Esophagus squamous epithelium (tissue), 5 donors: ENCODE measurements at regions not wholly inside any gene's neighbourhood (a gene's known extent, or its start where the extent isn't known, plus 50 kb on each side); places are given as distances from the start of the nearest gene placed in this dataset.

Experiments
- DNase-seq: peaks from one replicate; lab custom pipeline; 2025; lab: John Stamatoyannopoulos, UW
- H3K27ac ChIP-seq, 4 donors: fragments of 200-600 bp; sonication (generic); one replicate each; pipeline ENCODE4 v1.5.1; 2016 to 2019; ENCODE audit warnings: mild to moderate bottlenecking in 1 of 4
- H3K27me3 ChIP-seq, 4 donors: fragments of 200-600 bp; sonication (generic); 1 replicate in 3 of 4; 2 replicates in 1 of 4; pipeline versions ENCODE4 v1.5.1 to v1.6.0; 2017 to 2021; ENCODE audit warnings: antibody characterized with exemption in 1 of 4
- H3K36me3 ChIP-seq, 3 donors: fragments of 200-600 bp; sonication (generic); one replicate each; pipeline ENCODE4 v1.5.1; 2016 to 2019
- H3K4me1 ChIP-seq, 3 donors: fragments of 200-600 bp; sonication (generic); one replicate each; pipeline ENCODE4 v1.5.1; 2017 to 2019
- H3K4me3 ChIP-seq, 4 donors: fragments of 200-600 bp; sonication (generic); 1 replicate in 3 of 4; 2 replicates in 1 of 4; pipeline ENCODE4 v1.5.1; 2016 to 2019; ENCODE audit warnings: mild to moderate bottlenecking in 2 of 4, moderate library complexity in 1 of 4
- H3K9me3 ChIP-seq, 3 donors: fragments of 200-600 bp; sonication (generic); one replicate each; pipeline ENCODE4 v1.5.1; 2016 to 2019
- POLR2A ChIP-seq, 4 donors: fragments of 450-650 bp; IDR thresholded peaks; one replicate each; pipeline ENCODE4 v1.6.1; 2017; ENCODE audit warnings: antibody characterized with exemption in 4 of 4, mild to moderate bottlenecking in 4 of 4, moderate library complexity in 3 of 4
- WGBS, 2 donors: methylation state at CpG; one replicate each; pipeline ENCODE4 v1.1.5; 2018; 5-methylcytosine and 5-hydroxymethylcytosine counted together
- intact Hi-C: fragments of 100-400 bp; cut with DNase I; formaldehyde crosslinking; loops from one replicate; pipeline ENCODE4 v1.15.0; 2022
- TF ChIP-seq, protein P1 (sequence below), 6 experiments: fragments of 450-650 bp in 4 of 6; fragments of 200-600 bp in 2 of 6; sonication (generic) in 2 of 6; IDR thresholded peaks; one replicate each; pipeline ENCODE4 v1.5.1; 2016 to 2019; ENCODE audit warnings: antibody characterized with exemption in 6 of 6, mild to moderate bottlenecking in 4 of 6, moderate library complexity in 4 of 6
- donor health status: DM: yes; HTN: yes; CAD: no.

DNA sequence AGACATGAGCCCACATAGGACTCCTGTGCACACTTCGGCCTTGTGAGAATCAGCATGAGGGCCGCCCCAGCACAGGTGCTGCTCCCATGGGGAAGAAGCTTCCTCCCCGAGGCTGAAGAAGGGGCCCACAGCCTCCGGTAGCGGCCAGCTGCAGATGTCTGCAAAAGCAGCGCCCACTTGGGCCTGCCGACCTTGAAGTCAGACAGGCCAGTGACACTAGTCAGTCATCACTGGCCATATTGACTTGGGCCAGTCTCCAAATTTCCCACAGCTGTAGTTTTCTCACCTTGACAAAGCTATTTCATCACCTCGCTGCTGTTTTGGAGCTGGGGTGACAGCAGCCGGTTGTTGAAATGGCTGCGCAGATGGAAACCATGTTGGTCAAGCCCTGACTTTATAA lies 83.0 kb downstream of the RIPK4 start:
- intact Hi-C loops = no loop called here
- WGBS, 2 donors = 59 to 68% methylated on average over 5 to 6 of the region's 10 CpGs
- Histone ChIP-seq H3K4me3 (no peak overlapping the region), H3K27me3 (peaks cover 0 to 24% (median 0%) of the 10 kb centered on the region in 4 donors), H3K4me1 (peaks cover 35 to 95% (median 49%) of the 10 kb centered on the region in 3 donors), H3K9me3 (no peaks in the 10 kb centered on the region), H3K36me3 (no peaks in the 10 kb centered on the region), H3K27ac (peak overlapping the region; percentile 94 to 97 (median 94))
- DNase-seq = no peak
- TF ChIP-seq POLR2A (IDR thresholded peaks at IDR 0.05) = no peak
- TF ChIP-seq, protein P1, sequence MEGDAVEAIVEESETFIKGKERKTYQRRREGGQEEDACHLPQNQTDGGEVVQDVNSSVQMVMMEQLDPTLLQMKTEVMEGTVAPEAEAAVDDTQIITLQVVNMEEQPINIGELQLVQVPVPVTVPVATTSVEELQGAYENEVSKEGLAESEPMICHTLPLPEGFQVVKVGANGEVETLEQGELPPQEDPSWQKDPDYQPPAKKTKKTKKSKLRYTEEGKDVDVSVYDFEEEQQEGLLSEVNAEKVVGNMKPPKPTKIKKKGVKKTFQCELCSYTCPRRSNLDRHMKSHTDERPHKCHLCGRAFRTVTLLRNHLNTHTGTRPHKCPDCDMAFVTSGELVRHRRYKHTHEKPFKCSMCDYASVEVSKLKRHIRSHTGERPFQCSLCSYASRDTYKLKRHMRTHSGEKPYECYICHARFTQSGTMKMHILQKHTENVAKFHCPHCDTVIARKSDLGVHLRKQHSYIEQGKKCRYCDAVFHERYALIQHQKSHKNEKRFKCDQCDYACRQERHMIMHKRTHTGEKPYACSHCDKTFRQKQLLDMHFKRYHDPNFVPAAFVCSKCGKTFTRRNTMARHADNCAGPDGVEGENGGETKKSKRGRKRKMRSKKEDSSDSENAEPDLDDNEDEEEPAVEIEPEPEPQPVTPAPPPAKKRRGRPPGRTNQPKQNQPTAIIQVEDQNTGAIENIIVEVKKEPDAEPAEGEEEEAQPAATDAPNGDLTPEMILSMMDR (IDR thresholded peaks at IDR 0.05) = no peak

DNA sequence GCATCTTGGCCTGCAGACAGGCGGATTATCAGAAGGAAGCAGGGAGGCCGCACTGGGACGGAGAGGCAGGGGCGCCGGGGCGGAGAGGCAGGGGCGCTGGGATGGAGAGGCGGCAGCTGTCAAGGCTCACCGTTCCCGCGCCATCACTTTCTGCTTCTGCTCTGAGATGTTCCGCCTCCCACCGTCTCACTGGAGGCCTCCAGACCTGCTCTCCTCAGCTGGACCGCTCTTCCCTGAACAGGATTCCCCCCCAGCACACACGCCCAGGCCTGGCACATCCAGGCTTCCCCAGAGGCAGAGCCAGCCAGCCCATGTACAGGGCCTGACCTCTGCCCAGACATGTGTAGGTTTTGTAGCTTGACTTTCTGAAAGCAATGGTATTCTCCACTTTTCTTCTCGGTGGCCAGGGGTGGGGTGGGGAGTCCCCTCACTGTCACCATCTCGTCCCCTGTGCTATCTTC lies 84.1 kb downstream of the RIPK4 start:
- Histone ChIP-seq H3K27me3 (peaks cover 0 to 28% (median 0%) of the 10 kb centered on the region in 4 donors), H3K9me3 (no peaks in the 10 kb centered on the region), H3K4me3 (no peak overlapping the region), H3K27ac (peak overlapping the region; percentile 94 to 97 (median 94)), H3K4me1 (peaks cover 45 to 98% (median 56%) of the 10 kb centered on the region in 3 donors), H3K36me3 (no peaks in the 10 kb centered on the region)
- intact Hi-C loops = no loop called here
- DNase-seq = no peak
- 31 to 64% methylated on average over 11 of the region's 17 CpGs for WGBS, 2 donors
- TF ChIP-seq POLR2A (IDR thresholded peaks at IDR 0.05) = no peak
- TF ChIP-seq, protein P1 (IDR thresholded peaks at IDR 0.05) = no peak

DNA sequence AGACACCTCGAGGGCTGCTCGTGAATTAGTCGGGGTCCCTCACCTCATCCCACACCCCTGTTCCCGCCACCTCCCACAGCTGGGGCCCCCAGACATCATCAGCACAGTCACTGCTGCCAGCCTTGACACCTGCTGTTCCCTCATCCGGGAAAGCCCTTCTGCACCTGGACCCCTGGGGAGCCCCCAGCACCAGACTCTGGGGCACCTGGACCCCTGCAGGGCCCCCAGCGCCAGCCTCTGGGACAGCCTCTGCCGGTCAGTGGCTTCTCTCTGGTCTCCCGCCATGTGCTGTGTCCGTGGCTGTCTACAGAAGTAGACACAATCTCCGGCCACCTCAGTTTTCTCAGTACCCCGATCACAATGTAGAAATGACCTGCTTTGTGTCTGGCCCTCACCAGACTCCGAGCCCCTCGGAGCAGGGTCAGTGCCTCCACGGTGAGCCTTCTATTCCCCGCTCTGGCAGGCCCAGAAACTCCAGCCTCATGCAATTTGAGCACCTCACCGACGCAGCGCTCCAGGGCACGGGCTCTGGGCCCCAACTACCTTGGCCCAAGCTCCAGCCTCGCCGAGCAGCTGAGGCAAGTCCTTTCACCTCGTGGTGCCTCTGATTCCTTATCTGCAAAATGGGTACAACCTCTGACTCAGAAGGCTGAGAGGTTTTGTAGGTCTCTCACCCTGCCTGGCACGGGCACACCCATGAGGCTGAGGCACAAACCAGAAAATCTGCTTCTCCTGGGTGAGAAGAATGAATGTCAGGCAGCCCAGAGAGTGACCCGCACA lies 84.7 kb downstream of the RIPK4 start:
- H3K9me3 ChIP-seq = no peaks in the 10 kb centered on the region
- peak overlapping the region in 2 of 4 donors; percentile 23 to 46 for H3K4me3 ChIP-seq
- no peak for TF ChIP-seq POLR2A (IDR thresholded peaks at IDR 0.05)
- TF ChIP-seq, protein P1 (IDR thresholded peaks at IDR 0.05) = no peak
- 49 to 68% methylated on average over 10 to 13 of the region's 24 CpGs for WGBS, 2 donors
- H3K36me3 ChIP-seq = no peaks in the 10 kb centered on the region
- intact Hi-C loops = no loop called here
- peak overlapping the region; percentile 94 to 97 (median 94) for H3K27ac ChIP-seq
- peaks cover 0 to 28% (median 0%) of the 10 kb centered on the region in 4 donors for H3K27me3 ChIP-seq
- peaks cover 49 to 98% (median 59%) of the 10 kb centered on the region in 3 donors for H3K4me1 ChIP-seq
- DNase-seq = no peak

DNA sequence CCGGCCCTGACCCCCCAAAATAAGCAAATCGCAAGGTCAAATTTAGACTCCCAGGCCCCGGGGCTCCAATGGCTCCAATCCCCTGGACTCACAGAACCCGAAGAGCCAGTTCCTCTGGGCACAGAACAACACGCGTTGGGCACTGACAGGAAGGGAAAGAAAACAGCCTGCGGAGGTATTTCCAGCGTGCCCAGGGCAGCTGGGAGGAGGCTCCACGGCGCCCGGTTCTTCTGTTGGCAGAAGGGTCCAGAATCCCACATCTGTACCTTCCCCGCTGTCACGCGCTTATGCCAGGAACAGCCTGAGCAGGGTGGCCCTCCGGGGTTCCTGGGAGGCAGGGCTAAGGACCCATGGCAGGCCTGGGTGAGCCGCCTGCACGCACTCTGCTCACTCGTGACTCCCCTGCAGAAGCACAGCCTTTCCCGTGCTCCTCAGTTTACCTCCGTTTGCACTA lies 85.5 kb downstream of the RIPK4 start:
- Histone ChIP-seq H3K36me3 (no peaks in the 10 kb centered on the region), H3K27ac (peak overlapping the region; percentile 94 to 97 (median 94)), H3K9me3 (no peaks in the 10 kb centered on the region), H3K27me3 (peaks cover 0 to 28% (median 0%) of the 10 kb centered on the region in 4 donors), H3K4me1 (peaks cover 49 to 96% (median 59%) of the 10 kb centered on the region in 3 donors), H3K4me3 (peak overlapping the region in 3 of 4 donors; percentile 23 to 46 (median 30))
- WGBS, 2 donors = 56 to 61% methylated on average over 11 to 18 of the region's 20 CpGs
- TF ChIP-seq, protein P1 (IDR thresholded peaks at IDR 0.05) = no peak
- TF ChIP-seq POLR2A (IDR thresholded peaks at IDR 0.05) = no peak
- intact Hi-C loops = no loop called here
- no peak for DNase-seq
